Hepatocyte (in vitro differentiated cells): ENCODE measurements at regions not wholly inside any gene's neighbourhood (a gene's known extent, or its start where the extent isn't known, plus 50 kb on each side); places are given as distances from the start of the nearest gene placed in this dataset.

Experiments
- DNase-seq: peaks from one replicate; pipeline ENCODE4 v3.0.0-alpha.2; 2016; ENCODE audit warnings: low spot score
- H2AFZ ChIP-seq: fragments of 200-600 bp; sonication (generic); 2 replicates; pipeline ENCODE4 v1.6.0; 2016; ENCODE audit warnings: antibody characterized with exemption, mild to moderate bottlenecking
- H3K27ac ChIP-seq: fragments of 200-600 bp; sonication (generic); 2 replicates; pipeline ENCODE4 v1.5.1; 2016; ENCODE audit warnings: mild to moderate bottlenecking
- H3K27me3 ChIP-seq: fragments of 200-600 bp; sonication (generic); 2 replicates; pipeline ENCODE4 v1.6.1; 2016
- H3K36me3 ChIP-seq: fragments of 200-600 bp; sonication (generic); replicated peaks from 2 replicates; pipeline ENCODE4 v1.5.1; 2016; ENCODE audit warnings: low read depth; ENCODE audit not compliant: insufficient read depth
- H3K4me1 ChIP-seq: fragments of 200-600 bp; sonication (generic); 2 replicates; pipeline ENCODE4 v1.5.1; 2016; ENCODE audit warnings: mild to moderate bottlenecking, moderate library complexity; ENCODE audit not compliant: insufficient read depth
- H3K4me2 ChIP-seq: fragments of 200-600 bp; sonication (generic); 2 replicates; pipeline ENCODE4 v1.6.0; 2016
- H3K4me3 ChIP-seq: fragments of 200-600 bp; sonication (generic); 2 replicates; pipeline ENCODE4 v1.5.1; 2016; ENCODE audit warnings: mild to moderate bottlenecking
- H3K79me2 ChIP-seq: fragments of 200-600 bp; sonication (generic); 2 replicates; pipeline ENCODE4 v1.6.0; 2017; ENCODE audit warnings: mild to moderate bottlenecking
- H3K9me2 ChIP-seq: fragments of 200-600 bp; sonication (generic); replicated peaks from 2 replicates; pipeline ENCODE4 v1.6.0; 2017; ENCODE audit warnings: mild to moderate bottlenecking; ENCODE audit not compliant: insufficient read depth
- H3K9me3 ChIP-seq: fragments of 200-600 bp; sonication (generic); 2 replicates; pipeline ENCODE4 v1.5.1; 2016; ENCODE audit warnings: low read depth, mild to moderate bottlenecking
- H4K20me1 ChIP-seq: fragments of 200-600 bp; sonication (generic); 2 replicates; pipeline ENCODE4 v1.6.0; 2016; ENCODE audit warnings: mild to moderate bottlenecking; ENCODE audit not compliant: insufficient read depth, poor library complexity, severe bottlenecking
- CTCF ChIP-seq: fragments of 200-600 bp; sonication (generic); IDR thresholded peaks from 2 replicates; pipeline ENCODE4 v1.5.1; 2016; ENCODE audit warnings: antibody characterized with exemption, mild to moderate bottlenecking; ENCODE audit not compliant: poor library complexity
- EZH2 ChIP-seq: fragments of 200-600 bp; sonication (generic); IDR thresholded peaks from 2 replicates; pipeline ENCODE4 v1.6.1; 2016; ENCODE audit warnings: antibody characterized with exemption, mild to moderate bottlenecking, borderline replicate concordance
- EZH2phosphoT487 ChIP-seq: fragments of 200-600 bp; sonication (generic); IDR thresholded peaks from one replicate; pipeline ENCODE4 v1.6.1; 2018; ENCODE audit warnings: antibody characterized with exemption, mild to moderate bottlenecking, low read depth, moderate library complexity; ENCODE audit not compliant: unreplicated experiment, severe bottlenecking
- WGBS: methylation state at CpG from one replicate; pipeline ENCODE4 v1.1.6; 2016; ENCODE audit warnings: low lambda C conversion rate; ENCODE audit errors: missing lambda C conversion rate; 5-methylcytosine and 5-hydroxymethylcytosine counted together

DNA sequence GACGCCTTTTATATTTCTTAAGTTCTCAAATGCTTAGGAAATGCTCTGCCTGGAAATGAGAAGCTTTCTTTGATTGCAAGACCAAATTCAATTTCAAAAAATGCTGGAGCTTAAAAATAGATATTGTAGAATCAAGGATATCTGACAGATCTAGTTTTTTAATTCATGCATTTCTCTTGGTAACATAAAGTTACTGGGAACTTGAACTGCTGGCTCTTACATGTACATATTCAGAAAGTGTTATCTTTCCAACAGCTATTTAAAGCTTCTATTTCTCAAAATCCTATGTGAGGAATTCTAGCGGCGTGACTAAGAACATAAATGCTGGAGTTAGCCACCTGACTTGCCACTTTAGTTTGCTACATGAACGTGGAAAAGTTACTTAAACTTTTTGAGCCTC is 109.3 kb downstream of the C3orf38 start:
- no peaks in the 10 kb centered on the region for H3K9me3 ChIP-seq
- H3K27ac ChIP-seq: no peak overlapping the region
- WGBS: 92% methylated on average over 4 of the region's 4 CpGs
- no peaks in the 10 kb centered on the region for H3K36me3 ChIP-seq
- H3K4me1 ChIP-seq: no peaks in the 10 kb centered on the region
- no peak for DNase-seq
- no peaks in the 10 kb centered on the region for H4K20me1 ChIP-seq
- no peak for TF ChIP-seq EZH2
- TF ChIP-seq CTCF: no peak
- TF ChIP-seq EZH2phosphoT487: no peak
- no peak overlapping the region for H3K4me3 ChIP-seq
- H3K79me2 ChIP-seq: no peaks in the 10 kb centered on the region
- H3K9me2 ChIP-seq: no peaks in the 10 kb centered on the region
- no peak overlapping the region for H2AFZ ChIP-seq
- no peak overlapping the region for H3K4me2 ChIP-seq
- H3K27me3 ChIP-seq: no peaks in the 10 kb centered on the region

GRCh38 chr3:88262527-88262926 is 112.8 kb downstream of the C3orf38 start:
- TF ChIP-seq EZH2phosphoT487 (no peak), CTCF (no peak), EZH2 (no peak)
- Histone ChIP-seq H3K27me3 (no peaks in the 10 kb centered on the region), H3K9me3 (no peaks in the 10 kb centered on the region), H3K27ac (no peak overlapping the region), H3K36me3 (no peaks in the 10 kb centered on the region), H2AFZ (no peak overlapping the region), H4K20me1 (no peaks in the 10 kb centered on the region), H3K4me1 (no peaks in the 10 kb centered on the region), H3K4me2 (no peak overlapping the region), H3K79me2 (no peaks in the 10 kb centered on the region), H3K9me2 (no peaks in the 10 kb centered on the region), H3K4me3 (no peak overlapping the region)
- WGBS: 86% methylated on average over 4 of the region's 4 CpGs
- no peak for DNase-seq

DNA sequence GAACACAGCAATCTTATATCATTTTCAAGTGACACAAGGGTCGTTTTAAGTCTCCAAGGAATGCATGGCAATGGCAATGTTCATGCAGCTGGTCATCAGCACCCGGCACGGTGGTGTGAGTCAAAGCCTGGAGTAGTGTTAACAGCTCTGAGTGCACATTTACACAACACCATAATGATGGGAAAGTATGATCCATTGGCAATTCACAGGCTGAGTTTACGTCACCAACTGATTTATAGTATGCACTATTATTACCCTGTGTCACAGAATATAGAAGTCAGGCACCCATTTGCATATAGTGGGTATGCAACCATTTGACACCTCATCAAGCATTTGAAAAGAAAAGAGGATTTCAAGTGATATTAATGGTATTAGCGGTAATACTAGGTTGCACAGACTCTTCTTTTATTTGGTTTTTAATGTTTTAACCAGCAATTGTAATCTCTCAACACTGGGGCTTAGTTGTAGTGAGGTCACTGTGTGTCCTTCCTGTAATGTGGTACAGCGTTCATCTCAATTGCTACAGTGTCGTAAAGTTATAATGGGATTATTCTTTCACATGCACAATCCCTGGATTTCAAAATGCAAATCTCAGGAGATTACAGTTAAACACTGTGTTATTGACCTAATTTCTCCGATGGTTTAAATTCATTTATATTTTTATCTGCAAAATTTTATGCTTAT is 113.8 kb downstream of the C3orf38 start:
- Histone ChIP-seq H3K79me2 (no peaks in the 10 kb centered on the region), H3K4me1 (no peaks in the 10 kb centered on the region), H3K9me2 (no peaks in the 10 kb centered on the region), H4K20me1 (no peaks in the 10 kb centered on the region), H3K9me3 (no peaks in the 10 kb centered on the region), H3K27ac (no peak overlapping the region), H3K27me3 (no peaks in the 10 kb centered on the region), H3K4me2 (no peak overlapping the region), H2AFZ (no peak overlapping the region), H3K36me3 (no peaks in the 10 kb centered on the region), H3K4me3 (no peak overlapping the region)
- WGBS: 75% methylated on average over 8 of the region's 8 CpGs
- no peak for TF ChIP-seq EZH2
- no peak for TF ChIP-seq EZH2phosphoT487
- TF ChIP-seq CTCF: no peak
- DNase-seq: no peak
